ENCODE measurements at regions not wholly inside any gene's neighbourhood (a gene's known extent, or its start where the extent isn't known, plus 50 kb on each side); places are given as distances from the start of the nearest gene placed in this dataset.

GRCh38 chr12:88258396-88258795 lies 116.3 kb downstream of the TMTC3 start:
- TF ChIP-seq POLR2AphosphoS5 (IDR thresholded peaks at IDR 0.05) (no peak), CTCF (IDR thresholded peaks at IDR 0.05) (no peak), EP300 (IDR thresholded peaks at IDR 0.05) (no peak), POLR2A (IDR thresholded peaks at IDR 0.05) (no peak)
- no peak overlapping the region for H3K4me3 ChIP-seq
- peak in 1 of 2 donors; percentile 31 for DNase-seq
- no peaks in the 10 kb centered on the region for H3K9me3 ChIP-seq
- intact Hi-C loops (cut with DNase I; ENCODE audit: low total_unique reads): no loop called here
- 89 to 98% (median 95%) methylated on average over 2 of the region's 2 CpGs for WGBS, 5 donors
- H3K36me3 ChIP-seq: no peaks in the 10 kb centered on the region
- H3K4me1 ChIP-seq: peaks cover 0 to 4% (median 0%) of the 10 kb centered on the region in 4 donors
- no peaks in the 10 kb centered on the region for H3K27me3 ChIP-seq
- no peak overlapping the region for H3K27ac ChIP-seq

GRCh38 chr12:88266806-88267360 lies 124.8 kb downstream of the TMTC3 start:
- no peak overlapping the region for H3K27ac ChIP-seq
- WGBS, 5 donors: 19 to 55% (median 53%) methylated on average over 2 of the region's 2 CpGs
- H3K27me3 ChIP-seq: no peaks in the 10 kb centered on the region
- no peak overlapping the region for H3K4me3 ChIP-seq
- peak in 1 of 2 donors; percentile 48 for DNase-seq
- H3K9me3 ChIP-seq: no peaks in the 10 kb centered on the region
- TF ChIP-seq POLR2A (IDR thresholded peaks at IDR 0.05): no peak
- TF ChIP-seq CTCF (IDR thresholded peaks at IDR 0.05): no peak
- no peak for TF ChIP-seq EP300 (IDR thresholded peaks at IDR 0.05)
- no peak for TF ChIP-seq POLR2AphosphoS5 (IDR thresholded peaks at IDR 0.05)
- peaks cover 0 to 23% (median 9%) of the 10 kb centered on the region in 4 donors for H3K4me1 ChIP-seq
- H3K36me3 ChIP-seq: no peaks in the 10 kb centered on the region
- intact Hi-C loops (cut with DNase I; ENCODE audit: low total_unique reads): no loop called here

GRCh38 chr12:88267630-88268029 lies 125.5 kb downstream of the TMTC3 start:
- intact Hi-C loops (cut with DNase I; ENCODE audit: low total_unique reads): no loop called here
- DNase-seq: no peak
- TF ChIP-seq POLR2A (IDR thresholded peaks at IDR 0.05) (no peak), POLR2AphosphoS5 (IDR thresholded peaks at IDR 0.05) (no peak), CTCF (IDR thresholded peaks at IDR 0.05) (no peak), EP300 (IDR thresholded peaks at IDR 0.05) (no peak)
- no peak overlapping the region for H3K27ac ChIP-seq
- WGBS, 5 donors: 75 to 82% (median 81%) methylated on average over 2 of the region's 2 CpGs
- H3K9me3 ChIP-seq: no peaks in the 10 kb centered on the region
- no peak overlapping the region for H3K4me3 ChIP-seq
- no peaks in the 10 kb centered on the region for H3K27me3 ChIP-seq
- peaks cover 0 to 23% (median 9%) of the 10 kb centered on the region in 4 donors for H3K4me1 ChIP-seq
- H3K36me3 ChIP-seq: no peaks in the 10 kb centered on the region

- 79 to 93% (median 88%) methylated on average over 4 of the region's 4 CpGs for WGBS, 5 donors
- intact Hi-C loops (cut with DNase I; ENCODE audit: low total_unique reads): no loop called here
Observed at GRCh38 chr12:88272456-88272855, 130.3 kb downstream of the TMTC3 start.

More at GRCh38 chr12:88272456-88272855, 130.3 kb downstream of the TMTC3 start:
- Histone ChIP-seq H3K36me3 (no peaks in the 10 kb centered on the region), H3K9me3 (no peaks in the 10 kb centered on the region), H3K4me1 (peaks cover 0 to 9% (median under 1%) of the 10 kb centered on the region in 4 donors), H3K4me3 (no peak overlapping the region), H3K27ac (no peak overlapping the region), H3K27me3 (no peaks in the 10 kb centered on the region)
- no peak for DNase-seq
- no peak for TF ChIP-seq POLR2A (IDR thresholded peaks at IDR 0.05)
- no peak for TF ChIP-seq POLR2AphosphoS5 (IDR thresholded peaks at IDR 0.05)
- no peak for TF ChIP-seq EP300 (IDR thresholded peaks at IDR 0.05)
- TF ChIP-seq CTCF (IDR thresholded peaks at IDR 0.05): no peak

Data from stomach (tissue), 8 donors.